B cell (primary cell): ENCODE measurements at regions not wholly inside any gene's neighbourhood (a gene's known extent, or its start where the extent isn't known, plus 50 kb on each side); places are given as distances from the start of the nearest gene placed in this dataset.
"Not testable (repeated sequence)": the region's sequence is repeated elsewhere in the genome, so short reads cannot be mapped to it uniquely, and the experiment has no call there.

ENCODE experiments used
- ATAC-seq: fragments of 200-7000 bp; cut with Tn5 transposase; one replicate; pipeline ENCODE4 v1.10.0; 2021; ENCODE audit warnings: low read depth, mild to moderate bottlenecking, moderate number of reproducible peaks, moderate library complexity
- CTCF ChIA-PET: fragments of 350-600 bp; sonication (Branson Sonifier 250); formaldehyde crosslinking; loops from one replicate; lab custom pipeline; 2021; ENCODE audit warnings: antibody characterized with exemption, inconsistent platforms; lab: Charles Lee
- POLR2A ChIA-PET: fragments of 350-600 bp; sonication (Branson Sonifier 250); formaldehyde crosslinking; loops from one replicate; lab custom pipeline; 2021; ENCODE audit warnings: antibody characterized with exemption; lab: Charles Lee
- DNase-seq: peaks from one replicate; pipeline ENCODE4 v3.0.0; 2013
- H2AFZ ChIP-seq: 2 replicates; pipeline ENCODE4 v1.6.1; 2012; ENCODE audit warnings: mild to moderate bottlenecking, low read depth, low read length; ENCODE audit not compliant: insufficient read depth, poor library complexity, severe bottlenecking
- H3K27ac ChIP-seq, 2 donors: 1 replicate in 1 of 2; 2 replicates in 1 of 2; pipeline ENCODE4 v1.5.1; 2012 to 2013; ENCODE audit warnings: low read length in 2 of 2, mild to moderate bottlenecking in 2 of 2, moderate library complexity in 1 of 2
- H3K27me3 ChIP-seq, 4 experiments: fragments of 200-600 bp in 1 of 4; sonication (generic) in 1 of 4; replicated peaks in 1 of 4; 1 replicate in 2 of 4; 2 replicates in 2 of 4; pipeline versions ENCODE4 v1.6.1 to v1.7.0; 2013 to 2016; ENCODE audit warnings: low read length in 3 of 4, mild to moderate bottlenecking in 2 of 4, mixed read lengths in 1 of 4, moderate library complexity in 1 of 4; ENCODE audit not compliant: insufficient read depth in 4 of 4, control insufficient read depth in 3 of 4; ENCODE audit errors: control extremely low read depth in 1 of 4
- H3K36me3 ChIP-seq, 2 experiments: replicated peaks in 1 of 2; 1 replicate in 1 of 2; 2 replicates in 1 of 2; pipeline versions ENCODE4 v1.6.1 to v1.7.1; 2013; ENCODE audit warnings: low read length in 1 of 2; ENCODE audit not compliant: insufficient read depth in 2 of 2, control insufficient read depth in 1 of 2; ENCODE audit errors: control extremely low read depth in 1 of 2, extremely low read depth in 1 of 2
- H3K4me1 ChIP-seq, 2 donors: fragments of 200-600 bp in 1 of 2; sonication (generic) in 1 of 2; 1 replicate in 1 of 2; 2 replicates in 1 of 2; pipeline versions ENCODE4 v1.5.1 to v1.6.1; 2013 to 2017; ENCODE audit warnings: low read length in 2 of 2; ENCODE audit not compliant: control insufficient read depth in 2 of 2, insufficient read depth in 2 of 2
- H3K4me2 ChIP-seq: replicated peaks from 2 replicates; pipeline ENCODE3; 2012; ENCODE audit warnings: mild to moderate bottlenecking, low read depth, low read length; ENCODE audit not compliant: poor library complexity, severe bottlenecking
- H3K4me3 ChIP-seq, 5 experiments: fragments of 200-600 bp in 1 of 5; sonication (generic) in 1 of 5; 1 replicate in 3 of 5; 2 replicates in 2 of 5; pipeline versions ENCODE4 v1.5.1 to v1.7.0; 2011 to 2016; ENCODE audit warnings: low read length in 4 of 5, mild to moderate bottlenecking in 4 of 5, low read depth in 2 of 5, control low read depth in 1 of 5, moderate library complexity in 1 of 5; ENCODE audit not compliant: insufficient read depth in 1 of 5; ENCODE audit errors: control extremely low read depth in 1 of 5, extremely low read depth in 1 of 5
- H3K79me2 ChIP-seq: fragments of 200-600 bp; sonication (generic); one replicate; pipeline ENCODE4 v1.6.0; 2016; ENCODE audit warnings: low read length; ENCODE audit not compliant: control insufficient read depth, insufficient read depth
- H3K9ac ChIP-seq: fragments of 200-600 bp; sonication (generic); 2 replicates; pipeline ENCODE4 v1.6.1; 2017; ENCODE audit warnings: mild to moderate bottlenecking, low read length, moderate library complexity
- H3K9me3 ChIP-seq, 3 donors: one replicate each; pipeline versions ENCODE4 v1.6.1 to v1.7.1; 2013; ENCODE audit warnings: low read length in 2 of 3; ENCODE audit not compliant: control insufficient read depth in 2 of 3, insufficient read depth in 1 of 3; ENCODE audit errors: control extremely low read depth in 1 of 3
- H4K20me1 ChIP-seq: 2 replicates; pipeline ENCODE4 v1.6.0; 2012; ENCODE audit warnings: mild to moderate bottlenecking, low read length; ENCODE audit not compliant: insufficient read depth, control insufficient read depth, poor library complexity, severe bottlenecking
- H3K27ac Mint-ChIP-seq: one replicate; pipeline ENCODE4 v1.8.0; 2021; ENCODE audit warnings: mixed read lengths
- H3K27me3 Mint-ChIP-seq: one replicate; pipeline ENCODE4 v1.8.0; 2021; ENCODE audit warnings: mixed read lengths
- H3K4me1 Mint-ChIP-seq: one replicate; pipeline ENCODE4 v1.8.0; 2021; ENCODE audit warnings: mixed read lengths
- H3K4me3 Mint-ChIP-seq: one replicate; pipeline ENCODE4 v1.8.0; 2021; ENCODE audit warnings: mixed read lengths
- H3K9me3 Mint-ChIP-seq: one replicate; pipeline ENCODE4 v1.8.0; 2022; ENCODE audit warnings: mixed read lengths; ENCODE audit not compliant: insufficient read depth
- CTCF ChIP-seq: fragments of 200-600 bp; IDR thresholded peaks from one replicate; pipeline ENCODE4 v1.8.0; 2022; ENCODE audit warnings: antibody characterized with exemption, mild to moderate bottlenecking
- EZH2 ChIP-seq: IDR thresholded peaks from 2 replicates; pipeline ENCODE4 v1.6.1; 2012; ENCODE audit warnings: borderline replicate concordance, low read depth, mild to moderate bottlenecking, moderate library complexity, low read length; ENCODE audit not compliant: insufficient read depth, poor library complexity, severe bottlenecking
- WGBS: methylation state at CpG from one replicate; pipeline ENCODE4 v1.1.5; 2013; ENCODE audit warnings: missing lambda C conversion rate; ENCODE audit not compliant: insufficient coverage; 5-methylcytosine and 5-hydroxymethylcytosine counted together
- intact Hi-C: fragments of 100-400 bp; cut with micrococcal nuclease; formaldehyde crosslinking; loops from one replicate; pipeline ENCODE4 v1.10.0; 2022

GRCh38 chr17:52965856-52966255 lies 807.3 kb upstream of the CA10 start:
- no CpG with 5 or more reads among the region's 3 CpGs for WGBS
- intact Hi-C loops = no loop called here
- no peaks in the 10 kb centered on the region for H3K27me3 ChIP-seq
- Mint-ChIP-seq H3K27me3 (no peaks in the 10 kb centered on the region), H3K4me1 (no peaks in the 10 kb centered on the region), H3K4me3 (no peak overlapping the region), H3K27ac (no peak overlapping the region), H3K9me3 (peaks cover 5% of the 10 kb centered on the region)
- POLR2A ChIA-PET = no interaction called here
- CTCF ChIA-PET = no interaction called here
- ATAC-seq (no peak), DNase-seq (no peak)
- no peaks in the 10 kb centered on the region for H3K9me3 ChIP-seq
- no peak for TF ChIP-seq CTCF
- TF ChIP-seq EZH2 = no peak
- no peaks in the 10 kb centered on the region for H3K79me2 ChIP-seq
- no peak overlapping the region for H2AFZ ChIP-seq
- no peak overlapping the region for H3K27ac ChIP-seq
- H3K4me1 ChIP-seq = no peaks in the 10 kb centered on the region
- H3K4me3 ChIP-seq = no peak overlapping the region
- H4K20me1 ChIP-seq = no peaks in the 10 kb centered on the region
- H3K36me3 ChIP-seq = no peaks in the 10 kb centered on the region
- no peak overlapping the region for H3K4me2 ChIP-seq
- no peak overlapping the region for H3K9ac ChIP-seq

DNA sequence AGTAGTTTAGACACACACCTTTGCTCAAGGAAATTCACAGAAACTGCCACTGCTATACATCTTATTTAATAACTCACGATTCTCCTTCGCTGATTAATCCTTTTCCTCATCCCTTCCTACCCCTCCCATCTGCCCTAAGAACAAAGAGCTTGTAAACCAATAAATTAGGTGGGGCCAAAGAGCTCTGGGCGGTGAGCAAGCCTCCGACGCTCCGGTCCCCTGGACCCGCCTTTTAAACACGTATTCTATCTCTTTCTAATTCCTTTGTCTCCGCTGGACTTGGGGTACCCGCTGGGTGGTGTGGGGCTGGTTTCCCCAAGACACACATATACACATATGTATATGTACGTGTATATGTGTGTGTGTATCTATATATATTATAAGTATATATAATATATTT lies 803.2 kb upstream of the CA10 start:
- H3K4me3 ChIP-seq, H3K27ac Mint-ChIP-seq, H2AFZ ChIP-seq, H3K9ac ChIP-seq, POLR2A ChIA-PET, CTCF ChIA-PET, ATAC-seq, H3K36me3 ChIP-seq, H3K27ac ChIP-seq, H3K27me3 Mint-ChIP-seq, DNase-seq, H3K4me1 ChIP-seq, H3K79me2 ChIP-seq, H3K4me3 Mint-ChIP-seq, H3K9me3 ChIP-seq, H3K4me1 Mint-ChIP-seq, H3K4me2 ChIP-seq, intact Hi-C loops, H3K27me3 ChIP-seq, H3K9me3 Mint-ChIP-seq, H4K20me1 ChIP-seq: not testable (repeated sequence)
- 100% methylated on average over 2 of the region's 11 CpGs for WGBS
